ENCODE measurements at regions not wholly inside any gene's neighbourhood (a gene's known extent, or its start where the extent isn't known, plus 50 kb on each side); places are given as distances from the start of the nearest gene placed in this dataset.

- no peaks in the 10 kb centered on the region for H3K36me3 ChIP-seq
- TF ChIP-seq CTCF (IDR thresholded peaks at IDR 0.05) (no peak), POLR2AphosphoS5 (IDR thresholded peaks at IDR 0.05) (no peak), POLR2A (IDR thresholded peaks at IDR 0.05) (no peak)
- H3K4me1 ChIP-seq (replicated peaks) = no peaks in the 10 kb centered on the region
- 62% methylated on average over 10 of the region's 10 CpGs for WGBS
- H3K27ac ChIP-seq = no peak overlapping the region
- H3K4me3 ChIP-seq = no peak overlapping the region
- intact Hi-C loops (cut with DNase I) = no loop called here
- no peak for DNase-seq (ENCODE audit: low spot score)
- H3K27me3 ChIP-seq (replicated peaks; ENCODE audit: insufficient read depth) = no peaks in the 10 kb centered on the region
- H3K9me3 ChIP-seq = no peaks in the 10 kb centered on the region
Observed at GRCh38 chr11:93969925-93970922, 50.9 kb upstream of the HEPHL1 start.

Data from prostate gland (tissue), 2 donors.